SK-N-MC (cell line): ENCODE measurements at regions not wholly inside any gene's neighbourhood (a gene's known extent, or its start where the extent isn't known, plus 50 kb on each side); places are given as distances from the start of the nearest gene placed in this dataset.

Experiments
- EZH2 ChIP-seq: fragments of 200-600 bp; sonication (generic); IDR thresholded peaks from one replicate; pipeline ENCODE4 v1.6.1; 2017; ENCODE audit warnings: antibody characterized with exemption
- FOXP2 ChIP-seq: optimal IDR thresholded peaks from 2 replicates; pipeline ENCODE3; 2011; ENCODE audit warnings: mild to moderate bottlenecking, moderate library complexity; ENCODE audit not compliant: insufficient read depth; ENCODE audit errors: extremely low read length, control extremely low read depth
- POLR2AphosphoS5 ChIP-seq: IDR thresholded peaks from 2 replicates; pipeline ENCODE4 v1.6.1; 2012; ENCODE audit warnings: mild to moderate bottlenecking, low read depth, low read length, borderline replicate concordance

- TF ChIP-seq EZH2: no peak
- no peak for TF ChIP-seq POLR2AphosphoS5
- TF ChIP-seq FOXP2: no peak
These were observed 418.2 kb upstream of the NR2F2 start for GRCh38 chr15:95912280-95912625.
